Epithelial cell of esophagus (primary cell): ENCODE measurements at regions not wholly inside any gene's neighbourhood (a gene's known extent, or its start where the extent isn't known, plus 50 kb on each side); places are given as distances from the start of the nearest gene placed in this dataset.

ENCODE experiments used
- DNase-seq: peaks from one replicate; pipeline ENCODE4 v3.0.0; 2010; ENCODE audit warnings: low read depth
- H3K4me3 ChIP-seq: 2 replicates; pipeline ENCODE4 v1.5.1; 2011; ENCODE audit warnings: mild to moderate bottlenecking, low read length, control low read depth
- TF ChIP-seq, protein P1 (sequence below): IDR thresholded peaks from 2 replicates; pipeline ENCODE4 v1.5.1; 2011; ENCODE audit warnings: low read depth, mild to moderate bottlenecking, low read length, control low read depth, inconsistent platforms; ENCODE audit not compliant: insufficient read depth; ENCODE audit errors: missing control alignments

DNA sequence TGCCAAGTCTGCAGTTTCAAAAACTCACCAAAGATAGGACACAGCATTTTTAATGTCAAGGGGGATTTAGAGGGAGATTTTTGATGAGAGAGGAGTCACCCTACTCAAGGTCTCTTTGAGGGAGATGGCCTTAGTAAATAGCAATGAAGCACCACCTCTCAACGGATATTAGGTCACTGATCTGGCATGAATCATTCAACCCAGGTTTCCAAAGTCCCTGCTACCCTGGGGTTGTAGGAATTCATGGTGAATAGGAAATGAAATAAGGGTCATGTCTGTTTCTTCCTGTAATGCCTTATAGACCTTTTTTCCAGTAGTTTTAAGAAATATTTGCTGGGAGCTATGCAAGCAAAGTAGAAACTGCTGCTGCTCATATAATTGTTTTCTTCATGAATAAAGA lies 2154.9 kb downstream of the LRRC4C start:
- no peak overlapping the region for H3K4me3 ChIP-seq
- TF ChIP-seq, protein P1, sequence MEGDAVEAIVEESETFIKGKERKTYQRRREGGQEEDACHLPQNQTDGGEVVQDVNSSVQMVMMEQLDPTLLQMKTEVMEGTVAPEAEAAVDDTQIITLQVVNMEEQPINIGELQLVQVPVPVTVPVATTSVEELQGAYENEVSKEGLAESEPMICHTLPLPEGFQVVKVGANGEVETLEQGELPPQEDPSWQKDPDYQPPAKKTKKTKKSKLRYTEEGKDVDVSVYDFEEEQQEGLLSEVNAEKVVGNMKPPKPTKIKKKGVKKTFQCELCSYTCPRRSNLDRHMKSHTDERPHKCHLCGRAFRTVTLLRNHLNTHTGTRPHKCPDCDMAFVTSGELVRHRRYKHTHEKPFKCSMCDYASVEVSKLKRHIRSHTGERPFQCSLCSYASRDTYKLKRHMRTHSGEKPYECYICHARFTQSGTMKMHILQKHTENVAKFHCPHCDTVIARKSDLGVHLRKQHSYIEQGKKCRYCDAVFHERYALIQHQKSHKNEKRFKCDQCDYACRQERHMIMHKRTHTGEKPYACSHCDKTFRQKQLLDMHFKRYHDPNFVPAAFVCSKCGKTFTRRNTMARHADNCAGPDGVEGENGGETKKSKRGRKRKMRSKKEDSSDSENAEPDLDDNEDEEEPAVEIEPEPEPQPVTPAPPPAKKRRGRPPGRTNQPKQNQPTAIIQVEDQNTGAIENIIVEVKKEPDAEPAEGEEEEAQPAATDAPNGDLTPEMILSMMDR = no peak
- DNase-seq = no peak

DNA sequence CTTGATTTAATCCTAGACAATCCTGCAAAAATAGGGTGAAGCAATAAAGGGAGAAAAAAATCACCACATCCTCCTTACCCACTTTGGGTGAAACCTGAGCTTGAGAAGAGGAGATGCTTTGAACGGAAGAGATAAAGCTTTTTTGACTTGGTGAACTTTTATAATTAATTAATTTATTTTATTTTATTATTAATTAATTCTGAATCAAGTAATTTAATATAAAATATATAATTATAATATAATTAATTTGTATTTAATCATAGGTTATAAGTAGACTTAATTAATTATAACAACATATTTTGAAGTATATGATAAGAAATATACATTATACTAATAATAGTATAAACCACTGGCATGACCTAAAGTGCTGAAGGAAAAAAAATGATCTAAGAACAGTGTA lies 2164.8 kb downstream of the LRRC4C start:
- no peak for DNase-seq
- TF ChIP-seq, protein P1 = no peak
- H3K4me3 ChIP-seq = no peak overlapping the region

DNA sequence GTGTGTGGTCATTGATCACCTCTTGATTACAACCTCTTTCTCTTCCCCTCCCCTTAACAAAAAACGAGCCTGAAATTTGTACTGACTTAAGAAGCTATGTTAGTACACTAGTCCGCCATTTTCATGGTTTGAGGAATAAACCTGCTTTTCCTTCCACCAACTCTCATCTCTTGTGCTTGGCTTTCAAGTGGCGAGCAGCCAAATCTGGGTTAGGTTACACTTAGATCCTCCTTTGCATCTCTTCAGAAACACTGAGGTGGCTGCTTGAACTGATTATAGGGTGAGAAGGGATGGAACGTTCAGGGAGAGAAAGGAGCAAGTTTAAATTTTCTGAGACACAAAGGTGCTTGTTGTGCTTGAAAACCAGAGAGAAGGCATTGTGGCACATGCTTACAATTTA lies 2171.4 kb downstream of the LRRC4C start:
- TF ChIP-seq, protein P1 = no peak
- DNase-seq = no peak
- H3K4me3 ChIP-seq = no peak overlapping the region

DNA sequence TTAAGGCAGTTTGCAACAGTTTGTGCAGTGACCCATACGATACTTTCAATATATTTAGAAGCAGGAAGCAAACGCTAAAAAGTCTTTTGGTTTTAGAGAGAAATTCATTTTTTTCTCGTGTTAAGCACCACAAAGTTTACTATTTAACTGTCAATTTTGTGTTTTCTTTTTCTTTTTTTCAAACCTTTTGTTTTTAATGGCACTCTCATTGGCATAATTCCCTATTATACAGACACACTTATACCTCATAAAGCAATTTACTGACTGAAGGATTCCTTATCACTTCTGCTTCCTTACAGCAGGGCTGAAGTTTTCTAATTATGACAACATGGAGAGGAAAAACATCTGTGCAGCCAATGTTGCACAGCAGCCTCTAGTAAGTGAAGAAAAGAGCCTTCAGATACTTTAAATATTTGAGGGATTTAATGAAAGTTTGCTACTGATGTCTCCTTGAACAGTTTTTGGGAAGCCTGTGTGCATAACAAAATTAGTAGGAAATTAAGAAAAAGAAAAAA lies 2191.2 kb downstream of the LRRC4C start:
- DNase-seq = no peak
- no peak overlapping the region for H3K4me3 ChIP-seq
- TF ChIP-seq, protein P1 = no peak

DNA sequence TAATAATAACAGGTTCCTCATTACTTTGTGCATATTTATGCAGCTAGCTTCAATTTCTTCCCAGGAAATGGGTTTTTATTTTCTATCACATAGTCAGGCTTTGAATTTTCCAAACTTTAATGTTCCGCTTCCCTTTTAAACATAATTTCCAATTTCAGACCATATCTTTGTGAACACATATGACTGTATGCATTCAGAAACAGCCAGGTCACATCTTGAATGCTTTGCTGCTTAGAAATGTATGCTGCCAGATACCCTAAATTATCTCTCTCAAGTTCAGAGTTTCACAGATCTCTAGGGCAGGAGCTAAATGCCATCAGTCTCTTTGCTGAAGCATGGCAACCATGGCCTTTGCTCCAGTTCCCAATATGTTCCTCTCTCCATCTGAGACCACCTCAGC lies 2203.8 kb downstream of the LRRC4C start:
- no peak for DNase-seq
- TF ChIP-seq, protein P1 = no peak
- H3K4me3 ChIP-seq = no peak overlapping the region

DNA sequence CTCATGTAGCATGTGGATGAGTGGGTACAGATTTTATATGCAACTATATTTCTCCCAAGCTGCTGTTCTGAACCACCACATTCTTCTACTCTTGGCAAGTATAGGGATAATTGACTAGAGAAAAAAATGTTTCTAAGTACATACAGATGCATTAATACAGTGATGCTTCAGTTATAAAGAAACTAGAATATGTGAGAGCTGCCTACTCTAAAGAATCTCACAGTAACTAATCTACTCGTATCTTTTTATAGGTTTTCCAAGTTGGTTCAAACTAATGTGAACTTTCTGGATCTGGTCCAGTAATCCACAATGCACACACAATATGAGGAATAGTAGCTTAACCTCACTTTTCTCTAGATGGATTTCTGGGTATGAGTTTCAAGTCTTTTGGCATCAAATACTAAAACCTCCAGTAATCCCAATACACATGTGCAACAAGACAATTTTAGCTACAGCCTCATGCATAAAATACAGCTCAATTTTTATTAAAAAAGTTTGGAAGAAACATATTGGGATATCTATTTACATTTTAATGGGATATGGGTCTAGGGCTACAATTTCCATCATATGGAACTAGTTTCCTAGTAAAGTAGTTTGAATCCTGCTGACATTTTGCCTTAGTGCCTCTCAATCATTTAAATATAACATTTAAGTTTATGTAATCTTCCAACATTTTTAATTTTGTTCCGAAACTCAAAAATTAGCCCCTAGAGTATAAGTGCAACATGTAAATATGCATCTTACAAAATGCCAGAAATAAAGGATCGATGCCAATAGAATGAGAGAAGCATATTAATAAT lies 2209.7 kb downstream of the LRRC4C start:
- no peak for DNase-seq
- no peak overlapping the region for H3K4me3 ChIP-seq
- TF ChIP-seq, protein P1 = no peak
